Left lobe of liver (tissue), 2 donors: ENCODE measurements at regions not wholly inside any gene's neighbourhood (a gene's known extent, or its start where the extent isn't known, plus 50 kb on each side); places are given as distances from the start of the nearest gene placed in this dataset.
"Not testable (repeated sequence)": the region's sequence is repeated elsewhere in the genome, so short reads cannot be mapped to it uniquely, and the experiment has no call there.

Source experiments
- ATAC-seq: fragments of 200-7000 bp; cut with Tn5 transposase; one replicate; pipeline ENCODE4 v1.9.1; 2020; ENCODE audit warnings: mild to moderate bottlenecking, moderate library complexity
- DNase-seq: peaks from one replicate; pipeline ENCODE4 v3.0.0-alpha.2; 2020; ENCODE audit warnings: low spot score
- donor health status: DM: no; HTN: no; CAD: no; lungs with moderate emphysema.
- donor health status: DM: no; HTN: yes; CAD: no.

- not testable (repeated sequence) for DNase-seq, ATAC-seq
Measured at GRCh38 chr1:242923603-242924002, 331.5 kb downstream of the CEP170 start.

- ATAC-seq, DNase-seq: not testable (repeated sequence)
Measured at GRCh38 chr1:242914729-242915128, 340.4 kb downstream of the CEP170 start.

GRCh38 chr1:242912855-242913254 lies 342.2 kb downstream of the CEP170 start:
- not testable (repeated sequence) for DNase-seq, ATAC-seq

GRCh38 chr1:242900558-242900957 lies 354.5 kb downstream of the CEP170 start:
- DNase-seq, ATAC-seq: not testable (repeated sequence)

- DNase-seq (no peak), ATAC-seq (peak; percentile 79)
Measured at GRCh38 chr1:242890192-242890741, 364.8 kb downstream of the CEP170 start.

GRCh38 chr1:242886137-242886536 lies 361.6 kb upstream of the PLD5 start:
- ATAC-seq (peak; percentile 89), DNase-seq (no peak)

GRCh38 chr1:242880022-242880421 lies 355.5 kb upstream of the PLD5 start:
- not testable (repeated sequence) for ATAC-seq, DNase-seq

GRCh38 chr1:242877743-242878142 lies 353.2 kb upstream of the PLD5 start:
- DNase-seq (no peak), ATAC-seq (no peak)

- ATAC-seq = no peak
- DNase-seq = no peak
Measured at GRCh38 chr1:242877229-242877628, 352.7 kb upstream of the PLD5 start.

GRCh38 chr1:242876030-242876429 lies 351.5 kb upstream of the PLD5 start:
- no peak for ATAC-seq
- no peak for DNase-seq

- ATAC-seq = no peak
- no peak for DNase-seq
Measured at GRCh38 chr1:242873661-242874060, 349.2 kb upstream of the PLD5 start.

- ATAC-seq (no peak), DNase-seq (no peak)
Measured at GRCh38 chr1:242872521-242872920, 348.0 kb upstream of the PLD5 start.

GRCh38 chr1:242871471-242872030 lies 347.1 kb upstream of the PLD5 start:
- DNase-seq (no peak), ATAC-seq (no peak)

- ATAC-seq (no peak), DNase-seq (no peak)
Measured at GRCh38 chr1:242870966-242871365, 346.5 kb upstream of the PLD5 start.

GRCh38 chr1:242856289-242856688 lies 331.8 kb upstream of the PLD5 start:
- DNase-seq (no peak), ATAC-seq (no peak)

- no peak for ATAC-seq
- DNase-seq = no peak
Measured at GRCh38 chr1:242854466-242854865, 330.0 kb upstream of the PLD5 start.

- no peak for DNase-seq
- no peak for ATAC-seq
Measured at GRCh38 chr1:242847390-242847993, 323.0 kb upstream of the PLD5 start.

- DNase-seq = no peak
- peak; percentile 31 for ATAC-seq
Measured at GRCh38 chr1:242842094-242842493, 317.6 kb upstream of the PLD5 start.

GRCh38 chr1:242839101-242839500 lies 314.6 kb upstream of the PLD5 start:
- no peak for DNase-seq
- ATAC-seq = no peak

GRCh38 chr1:242836423-242836822 lies 311.9 kb upstream of the PLD5 start:
- ATAC-seq (no peak), DNase-seq (no peak)

GRCh38 chr1:242828828-242829227 lies 304.3 kb upstream of the PLD5 start:
- ATAC-seq (no peak), DNase-seq (no peak)

GRCh38 chr1:242828199-242828598 lies 303.7 kb upstream of the PLD5 start:
- no peak for DNase-seq
- ATAC-seq = no peak

- DNase-seq = no peak
- ATAC-seq = no peak
Measured at GRCh38 chr1:242827538-242827937, 303.0 kb upstream of the PLD5 start.
